GM12878 (cell line): ENCODE measurements at regions not wholly inside any gene's neighbourhood (a gene's known extent, or its start where the extent isn't known, plus 50 kb on each side); places are given as distances from the start of the nearest gene placed in this dataset.

Experiments used
- ATF7 ChIP-seq: fragments of 450-650 bp; IDR thresholded peaks from 2 replicates; pipeline ENCODE4 v1.6.1; 2016; ENCODE audit warnings: low read depth, mild to moderate bottlenecking
- BCL11A ChIP-seq: IDR thresholded peaks from 2 replicates; pipeline ENCODE4 v1.6.1; 2011; ENCODE audit warnings: low read depth, low read length
- BRCA1 ChIP-seq: IDR thresholded peaks from 2 replicates; pipeline ENCODE4 v1.6.1; 2011; ENCODE audit warnings: low read depth, low read length, improper control_type of control experiment
- CBFB ChIP-seq: IDR thresholded peaks from 2 replicates; pipeline ENCODE4 v1.6.1; 2016; ENCODE audit warnings: antibody characterized with exemption, low read depth
- CEBPZ ChIP-seq: fragments of 150-350 bp; IDR thresholded peaks from 2 replicates; pipeline ENCODE4 v1.6.1; 2016; ENCODE audit warnings: low read depth, low read length
- CHD1 ChIP-seq: IDR thresholded peaks from 2 replicates; pipeline ENCODE4 v1.6.1; 2012; ENCODE audit warnings: low read depth, low read length, improper control_type of control experiment
- DPF2 ChIP-seq: fragments of 450-650 bp; IDR thresholded peaks from 2 replicates; pipeline ENCODE4 v1.6.1; 2017; ENCODE audit warnings: mild to moderate bottlenecking
- ESRRA ChIP-seq: IDR thresholded peaks from 2 replicates; pipeline ENCODE4 v1.6.1; 2012; ENCODE audit warnings: mild to moderate bottlenecking, low read length, improper control_type of control experiment
- IKZF1 ChIP-seq: fragments of 450-650 bp; conservative IDR thresholded peaks from 2 replicates; pipeline ENCODE4 v1.6.1; 2017; ENCODE audit warnings: antibody characterized with exemption, mild to moderate bottlenecking
- JUNB ChIP-seq: IDR thresholded peaks from 2 replicates; pipeline ENCODE4 v1.6.1; 2016; ENCODE audit warnings: antibody characterized with exemption, mild to moderate bottlenecking
- MEF2A ChIP-seq: IDR thresholded peaks from 2 replicates; pipeline ENCODE4 v1.6.1; 2011; ENCODE audit warnings: low read depth, mild to moderate bottlenecking, low read length, moderate library complexity; ENCODE audit not compliant: insufficient read depth
- MYB ChIP-seq: fragments of 150-350 bp; IDR thresholded peaks from 2 replicates; pipeline ENCODE4 v1.6.1; 2014; ENCODE audit warnings: mild to moderate bottlenecking, low read depth, low read length, borderline replicate concordance
- NBN ChIP-seq: fragments of 450-650 bp; IDR thresholded peaks from 2 replicates; pipeline ENCODE4 v1.6.1; 2016
- NFYB ChIP-seq: IDR thresholded peaks from 2 replicates; pipeline ENCODE4 v1.6.1; 2011; ENCODE audit warnings: low read depth, mild to moderate bottlenecking, low read length, improper control_type of control experiment, moderate library complexity; ENCODE audit not compliant: insufficient read depth
- NKRF ChIP-seq: fragments of 450-650 bp; conservative IDR thresholded peaks from 2 replicates; pipeline ENCODE4 v1.6.1; 2017; ENCODE audit warnings: mild to moderate bottlenecking, moderate library complexity
- NR2C1 ChIP-seq: fragments of 450-650 bp; IDR thresholded peaks from 2 replicates; pipeline ENCODE4 v1.6.1; 2017; ENCODE audit warnings: antibody characterized with exemption, mild to moderate bottlenecking, moderate library complexity
- NR2F1 ChIP-seq: fragments of 450-650 bp; conservative IDR thresholded peaks from 2 replicates; pipeline ENCODE4 v1.6.1; 2017; ENCODE audit warnings: mild to moderate bottlenecking
- RUNX3 ChIP-seq: IDR thresholded peaks from 2 replicates; pipeline ENCODE4 v1.6.1; 2012; ENCODE audit warnings: low read length, inconsistent platforms
- STAT3 ChIP-seq: IDR thresholded peaks from 2 replicates; pipeline ENCODE4 v1.6.1; 2011; ENCODE audit warnings: low read depth, low read length, improper control_type of control experiment
- YBX1 ChIP-seq: fragments of 450-650 bp; IDR thresholded peaks from 2 replicates; pipeline ENCODE4 v1.6.1; 2016; ENCODE audit warnings: antibody characterized with exemption
- ZBTB33 ChIP-seq: fragments of 450-650 bp; IDR thresholded peaks from 2 replicates; pipeline ENCODE4 v1.6.1; 2017; ENCODE audit warnings: mild to moderate bottlenecking
- ZNF217 ChIP-seq: fragments of 450-650 bp; IDR thresholded peaks from 2 replicates; pipeline ENCODE4 v1.6.1; 2017; ENCODE audit warnings: antibody characterized with exemption, mild to moderate bottlenecking
- ZNF687 ChIP-seq: fragments of 450-650 bp; IDR thresholded peaks from 2 replicates; pipeline ENCODE4 v1.6.1; 2017; ENCODE audit warnings: mild to moderate bottlenecking, moderate library complexity

- TF ChIP-seq ZBTB33 = no peak
- no peak; the same call in 1 of the 2 replicates for TF ChIP-seq CHD1
- TF ChIP-seq CEBPZ = no peak
- peak; percentile 92 for TF ChIP-seq RUNX3
- peak; percentile 86 for TF ChIP-seq CBFB
- TF ChIP-seq BCL11A = peak; percentile 100
- TF ChIP-seq IKZF1 = peak; percentile 99
- no peak for TF ChIP-seq BRCA1
- peak; percentile 71; the same call in 1 of the 2 replicates for TF ChIP-seq NKRF
- no peak for TF ChIP-seq ESRRA
- peak; percentile 100 for TF ChIP-seq DPF2
- TF ChIP-seq ZNF217 = no peak; the same call in none of the 2 replicates
- TF ChIP-seq MEF2A = peak; percentile 90
- peak; percentile 65 for TF ChIP-seq ATF7
- TF ChIP-seq NFYB = no peak
- TF ChIP-seq MYB = no peak
- TF ChIP-seq NR2F1 = peak; percentile 82
- TF ChIP-seq JUNB = peak; percentile 99
- 0 out of 2 replicates have a peak, but pooled peaks have one; percentile 43 for TF ChIP-seq NBN
- TF ChIP-seq NR2C1 = no peak; the same call in 1 of the 2 replicates
- TF ChIP-seq STAT3 = no peak
- no peak for TF ChIP-seq YBX1
- TF ChIP-seq ZNF687 = no peak
Measured at GRCh38 chr3:56918111-56918568, 116.4 kb upstream of the ARHGEF3 start (continued).
